GM18505 (cell line): ENCODE measurements at regions not wholly inside any gene's neighbourhood (a gene's known extent, or its start where the extent isn't known, plus 50 kb on each side); places are given as distances from the start of the nearest gene placed in this dataset.

ENCODE experiments used
- ATAC-seq: cut with Tn5 transposase; IDR thresholded peaks from one replicate; pipeline ENCODE4 v1.9.1; 2021; ENCODE audit not compliant: unreplicated experiment
- POLR2A ChIP-seq: IDR thresholded peaks from 4 replicates; pipeline ENCODE4 v1.6.1; 2011; ENCODE audit warnings: borderline replicate concordance; ENCODE audit not compliant: insufficient read depth, insufficient read length; ENCODE audit errors: extremely low read depth

DNA sequence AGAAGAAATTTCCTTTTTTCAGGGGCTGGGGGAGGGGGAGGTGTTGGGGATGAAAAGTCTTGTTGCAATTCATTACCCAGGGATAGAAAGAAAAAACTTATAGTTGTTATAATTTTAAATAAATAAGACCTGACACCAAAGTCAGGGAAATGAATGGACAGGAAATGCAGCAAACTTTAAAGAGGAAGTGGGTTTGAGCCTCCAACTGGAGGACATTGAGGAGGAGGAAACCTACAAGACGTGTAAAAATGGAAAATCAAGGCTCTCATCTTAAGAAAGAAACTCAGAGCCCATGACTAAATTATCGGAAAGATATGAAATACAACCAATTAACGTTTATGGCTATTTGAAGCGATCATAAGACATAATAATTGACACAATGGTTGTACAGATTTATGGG lies 54.4 kb downstream of the NIBAN1 start:
- no peak for ATAC-seq
- TF ChIP-seq POLR2A = no peak

DNA sequence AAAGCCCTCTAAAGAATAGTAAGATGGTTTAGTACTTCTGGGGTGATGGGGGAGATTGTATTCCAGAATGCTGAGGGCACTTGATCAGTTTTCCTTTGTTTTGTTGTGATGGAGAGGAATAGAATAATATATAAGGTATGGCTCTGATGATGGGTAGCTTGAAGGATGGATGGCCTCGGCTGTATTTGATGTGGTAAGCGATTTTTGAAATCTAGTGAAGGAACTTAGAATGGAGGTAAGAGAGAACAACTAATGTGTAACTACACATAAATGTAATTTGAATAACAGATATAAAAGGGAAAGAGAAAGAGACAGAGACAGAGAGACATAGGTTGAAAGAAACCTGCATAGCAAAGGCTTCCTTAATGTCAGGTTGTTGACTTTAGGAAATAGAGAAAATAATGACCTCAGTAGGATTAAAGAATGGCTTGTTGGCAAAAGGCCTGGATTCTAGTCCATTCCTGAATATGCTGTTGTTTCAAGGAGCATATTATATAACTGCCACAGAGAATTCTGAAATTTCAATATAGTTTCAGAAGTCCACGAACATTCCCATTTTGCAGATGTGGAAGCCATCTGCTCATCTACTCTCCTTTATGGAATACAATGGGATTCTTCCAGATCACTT lies 58.7 kb downstream of the NIBAN1 start:
- no peak for TF ChIP-seq POLR2A
- no peak for ATAC-seq

DNA sequence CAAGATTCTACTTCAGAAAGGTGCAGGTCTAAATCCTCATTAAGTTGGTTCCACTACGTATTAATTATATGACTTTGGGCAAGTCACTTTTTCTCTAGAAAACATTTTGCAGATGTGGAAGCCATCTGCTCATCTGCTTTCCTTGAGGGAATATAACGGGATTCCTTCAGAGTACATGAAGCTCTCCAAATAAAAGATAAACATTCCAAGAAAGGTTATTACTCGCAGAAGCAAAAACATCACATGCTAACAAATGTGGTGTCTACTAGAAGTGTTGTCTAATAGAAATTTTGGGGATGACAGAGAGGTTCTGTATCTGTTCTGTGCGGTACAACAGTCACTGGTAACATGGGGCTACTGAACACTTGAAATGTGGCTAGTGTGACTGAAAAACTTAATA lies 60.2 kb downstream of the NIBAN1 start:
- no peak for ATAC-seq
- no peak for TF ChIP-seq POLR2A

DNA sequence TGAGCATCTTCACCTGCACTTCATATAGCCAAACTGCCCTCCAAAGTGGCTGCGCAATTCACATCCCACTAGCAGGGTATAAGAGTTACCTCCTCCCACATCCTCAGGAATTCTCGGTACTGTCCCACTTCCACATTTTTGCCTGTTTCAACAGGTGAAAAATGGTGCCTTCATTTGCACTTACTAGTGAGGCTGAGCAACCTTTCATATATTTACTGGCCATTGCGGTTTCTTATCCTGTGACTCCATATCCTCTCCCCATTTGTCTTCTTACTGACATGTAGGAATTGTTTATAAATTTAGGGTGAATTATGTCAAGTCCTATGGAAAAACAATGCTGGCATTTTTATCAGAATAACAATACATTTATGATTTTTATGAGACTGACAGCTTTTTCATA lies 61.9 kb downstream of the NIBAN1 start:
- TF ChIP-seq POLR2A = no peak
- no peak for ATAC-seq

DNA sequence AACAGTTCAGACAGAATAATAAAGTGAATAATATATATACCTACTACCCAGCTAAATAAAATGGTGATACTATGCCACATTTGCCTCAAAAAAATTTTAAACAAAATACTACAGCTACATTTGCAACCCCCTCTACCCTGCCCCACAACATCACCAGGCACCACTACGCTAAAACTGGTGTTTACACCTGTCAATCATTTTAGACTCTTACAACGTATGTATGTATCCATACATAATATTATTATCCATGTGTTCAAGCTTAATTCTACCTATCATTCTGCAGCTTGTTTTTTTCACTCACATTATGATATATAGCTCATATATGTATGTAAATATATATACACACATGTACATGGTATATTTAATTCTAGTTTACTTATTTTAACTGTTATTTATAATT lies 62.5 kb downstream of the NIBAN1 start:
- TF ChIP-seq POLR2A = no peak
- ATAC-seq = no peak

DNA sequence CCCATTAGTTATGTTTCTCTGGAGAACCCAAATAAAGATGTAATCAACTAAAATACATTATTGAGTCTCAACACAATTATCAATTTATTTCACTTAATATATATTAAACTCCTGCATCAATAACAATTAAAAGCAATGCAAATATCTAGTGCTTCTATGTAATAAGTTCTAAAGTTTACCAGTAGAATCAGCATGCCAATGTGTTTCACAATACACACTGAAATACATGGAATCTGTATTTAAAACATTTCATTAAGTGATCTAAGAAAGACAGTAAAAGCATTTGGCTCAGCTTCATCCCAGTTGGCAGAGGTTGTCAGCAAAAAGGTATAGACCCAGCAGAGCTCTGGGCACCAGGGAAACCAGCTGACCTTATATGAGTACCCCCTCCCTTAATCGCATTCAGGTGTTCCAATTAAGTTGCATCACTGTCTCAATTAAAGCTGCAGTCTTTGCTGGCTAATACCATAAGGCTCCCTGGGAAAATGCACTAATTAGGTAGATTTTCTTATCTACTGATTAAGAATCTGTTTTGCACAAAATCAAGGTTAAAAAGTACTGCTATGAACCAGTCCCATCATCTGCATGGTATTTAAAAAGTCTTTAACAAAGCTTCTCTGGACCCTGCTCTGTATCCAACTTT lies 63.1 kb downstream of the NIBAN1 start:
- no peak for ATAC-seq

DNA sequence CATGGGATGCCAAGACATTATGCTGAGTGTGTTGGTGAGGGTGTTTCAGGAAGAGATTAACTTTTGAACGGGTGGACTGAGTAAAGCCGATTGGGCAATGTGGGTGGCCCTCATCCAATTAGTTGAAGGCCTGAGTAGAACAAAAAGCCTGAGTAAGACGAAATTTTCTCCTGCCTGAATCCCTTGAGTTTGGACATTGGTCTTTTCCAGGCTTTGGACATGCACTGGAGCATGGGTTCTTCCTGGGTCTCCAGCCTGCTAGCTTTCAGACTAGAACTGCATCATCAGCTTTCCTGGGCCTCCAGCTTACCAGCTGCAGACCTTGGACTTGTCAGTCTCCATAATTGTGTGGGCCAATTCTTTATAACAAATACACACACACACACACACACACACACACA lies 63.6 kb downstream of the NIBAN1 start:
- ATAC-seq = no peak
- no peak for TF ChIP-seq POLR2A

More for the DNA sequence above, 63.1 kb downstream of the NIBAN1 start:
- TF ChIP-seq POLR2A = no peak

DNA sequence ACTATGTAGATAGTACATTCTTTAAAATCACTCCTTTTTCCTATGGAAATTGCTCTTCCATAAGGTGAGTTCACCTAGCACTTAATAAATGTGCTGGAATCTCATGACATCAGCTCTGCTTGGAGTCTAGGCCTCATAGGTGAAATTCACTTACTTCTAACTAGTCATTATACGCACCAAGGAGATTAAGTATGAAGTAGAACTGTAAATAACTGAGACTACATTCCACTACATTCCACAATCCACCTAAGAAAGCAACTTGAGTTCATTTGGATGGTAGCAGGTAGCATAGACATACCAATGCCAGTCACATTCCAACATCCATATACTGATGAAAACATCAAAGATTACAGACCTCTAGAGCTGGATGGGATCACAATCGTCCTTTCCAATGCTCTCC lies 64.3 kb downstream of the NIBAN1 start:
- no peak for ATAC-seq
- TF ChIP-seq POLR2A = no peak

DNA sequence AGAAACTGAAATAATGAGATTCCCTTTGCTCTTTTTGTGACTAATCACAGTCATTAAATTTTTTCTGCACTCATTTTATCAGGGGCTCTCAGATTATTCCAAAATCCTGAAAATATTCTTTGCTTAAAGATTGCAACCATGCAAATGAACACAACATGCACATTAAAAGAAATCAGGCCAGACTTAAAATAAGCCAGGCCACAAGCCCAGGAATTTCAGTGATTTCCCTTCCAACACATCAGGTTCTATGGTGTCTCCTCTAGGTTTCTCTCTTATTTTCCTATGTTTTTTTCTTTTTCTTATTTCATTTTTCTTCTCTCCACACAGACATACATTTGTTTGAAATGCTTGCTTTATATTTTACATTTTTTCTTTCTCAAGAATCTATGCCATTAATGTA lies 65.3 kb downstream of the NIBAN1 start:
- TF ChIP-seq POLR2A = no peak
- ATAC-seq = no peak

DNA sequence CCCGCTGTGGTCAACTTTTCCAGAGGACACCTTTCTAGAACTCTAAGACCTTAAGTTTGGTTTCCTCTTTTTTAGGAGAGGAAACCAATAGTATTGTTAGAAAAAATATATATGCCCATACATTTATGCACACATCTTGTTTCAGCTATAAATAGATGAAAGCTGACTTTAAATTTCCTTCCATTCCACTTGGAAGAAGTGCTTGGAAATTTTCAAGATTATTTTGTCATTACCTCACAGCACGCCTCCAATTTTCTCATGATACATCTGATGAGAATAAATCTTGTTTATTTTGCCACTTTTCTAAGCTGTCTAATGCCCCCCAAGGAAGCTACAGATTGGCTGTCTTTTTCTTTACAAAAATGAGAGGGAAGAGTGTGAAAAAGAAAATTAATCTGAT lies 65.8 kb downstream of the NIBAN1 start:
- TF ChIP-seq POLR2A = no peak
- ATAC-seq = no peak

DNA sequence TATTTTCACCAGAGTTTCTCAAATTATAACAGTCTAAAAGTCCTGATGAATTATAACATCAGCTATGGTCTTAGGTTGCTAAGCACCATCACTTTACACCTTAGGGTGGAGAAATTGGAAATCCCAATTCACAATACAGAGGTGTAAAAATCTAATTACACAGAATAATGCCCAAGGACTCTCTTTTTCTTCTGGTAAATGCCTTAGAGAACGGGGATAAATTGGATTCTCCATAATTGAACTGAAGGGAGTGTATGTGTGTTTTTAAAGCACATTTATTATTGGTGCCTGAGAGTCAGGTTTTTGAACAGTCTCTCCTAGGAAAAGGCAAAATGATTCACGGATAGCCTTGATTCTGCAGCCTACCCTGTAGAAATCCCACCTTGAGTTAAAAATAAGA lies 66.8 kb downstream of the NIBAN1 start:
- no peak for TF ChIP-seq POLR2A
- no peak for ATAC-seq

DNA sequence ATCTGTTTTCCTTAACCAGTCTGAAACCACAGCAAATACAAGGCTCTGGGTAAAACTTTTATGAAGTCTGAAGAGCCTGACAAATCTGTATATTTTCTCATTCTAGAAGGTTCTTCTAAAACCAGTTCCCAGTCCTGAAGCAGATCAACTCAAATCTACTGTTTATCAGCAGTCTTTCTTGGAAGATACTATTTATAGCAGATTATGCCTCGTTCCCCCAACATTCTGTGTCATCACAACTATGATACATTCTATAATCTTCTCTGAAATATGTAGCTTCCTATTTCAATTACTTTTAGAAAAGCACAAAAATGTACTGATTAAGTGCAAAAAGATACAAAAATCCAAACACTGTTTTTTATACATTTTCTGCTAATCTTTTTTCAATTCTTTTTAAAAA lies 67.5 kb downstream of the NIBAN1 start:
- TF ChIP-seq POLR2A = no peak
- ATAC-seq = no peak

DNA sequence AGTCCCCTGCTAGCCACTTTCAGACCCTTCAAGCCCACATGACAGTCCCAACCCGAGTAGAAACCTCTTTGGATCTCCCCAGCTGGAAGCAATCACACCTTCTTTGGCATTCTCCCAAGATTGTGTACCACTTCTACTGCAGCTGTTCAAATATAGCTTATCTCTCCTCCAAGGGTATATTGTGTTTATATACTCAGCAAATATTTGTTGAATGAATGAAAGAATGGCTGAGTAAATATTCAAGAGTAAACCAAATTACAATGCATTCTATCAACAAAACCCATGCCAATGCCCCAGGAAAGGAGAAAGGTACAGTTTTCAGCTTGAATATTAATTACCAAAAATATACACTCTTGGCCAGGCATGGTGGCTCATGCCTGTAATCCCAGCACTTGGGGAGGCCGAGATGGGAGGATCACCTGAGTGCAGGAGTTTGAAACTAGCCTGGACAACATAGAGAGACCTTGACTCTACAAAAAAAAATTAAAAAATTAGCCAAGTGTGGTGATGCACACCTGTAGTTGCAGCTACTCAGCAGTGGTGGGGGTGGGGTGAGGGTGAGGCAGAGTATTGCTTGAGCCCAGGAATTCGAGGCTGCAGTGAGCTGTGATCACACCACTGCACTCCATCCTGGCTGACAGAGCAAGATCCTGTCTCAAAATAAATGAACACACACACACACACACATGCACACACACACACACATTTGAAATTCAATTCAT lies 68.5 kb downstream of the NIBAN1 start:
- no peak for TF ChIP-seq POLR2A
- no peak for ATAC-seq

DNA sequence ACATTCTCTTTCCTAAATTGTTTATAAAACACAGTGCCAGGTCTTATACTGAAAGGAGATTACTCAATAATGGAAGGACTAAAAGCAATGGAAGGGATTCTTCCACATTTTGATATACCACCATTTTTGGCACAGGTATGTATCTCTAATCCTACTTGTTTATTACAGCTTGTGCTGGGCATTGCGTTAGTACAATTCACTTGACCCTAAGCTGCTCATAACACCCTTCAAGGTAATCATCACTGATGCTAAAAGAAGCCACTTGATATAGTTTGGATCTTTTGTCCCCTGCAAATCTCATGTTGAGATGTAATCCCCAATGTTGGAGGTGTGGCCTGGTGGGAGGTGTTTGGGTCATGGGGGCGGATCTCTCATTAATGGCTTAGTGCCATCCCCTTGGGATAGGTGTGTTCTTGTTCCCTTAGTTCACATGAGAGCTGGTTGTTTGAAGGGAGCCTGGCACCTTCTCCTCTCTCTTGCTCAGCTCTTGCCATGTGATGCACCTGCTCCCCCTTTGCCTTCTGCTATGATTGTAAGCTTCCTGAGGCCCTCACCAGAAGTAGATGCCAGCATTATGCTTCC lies 71.1 kb downstream of the NIBAN1 start:
- no peak for ATAC-seq

More for the DNA sequence above, 71.1 kb downstream of the NIBAN1 start:
- TF ChIP-seq POLR2A = no peak
